A673 (cell line): ENCODE measurements at regions not wholly inside any gene's neighbourhood (a gene's known extent, or its start where the extent isn't known, plus 50 kb on each side); places are given as distances from the start of the nearest gene placed in this dataset.
A peak's percentile ranks its signal among the peaks of the same experiment; 100 is the strongest.

ENCODE experiments used
- BruUV-seq: library from RNA; stranded (reverse); fragments of 400-500 nt; replicated peaks from 2 replicates; lab custom pipeline; 2021; lab: Mats Ljungman, UMichigan
- CTCF ChIA-PET: fragments of 300-600 bp; sonication (Branson Sonifier 250); formaldehyde crosslinking; loops from one replicate; lab custom pipeline; 2022; ENCODE audit warnings: antibody characterized with exemption; lab: Charles Lee
- POLR2A ChIA-PET: fragments of 300-600 bp; sonication (Branson Sonifier 250); formaldehyde crosslinking; loops from one replicate; lab custom pipeline; 2022; ENCODE audit warnings: antibody characterized with exemption; ENCODE audit not compliant: low non-redundant PET; lab: Charles Lee
- DNase-seq: peaks from one replicate; pipeline ENCODE4 v3.0.0-alpha.2; 2015; ENCODE audit warnings: low spot score
- H3K27ac ChIP-seq: fragments of 200-600 bp; sonication (generic); 2 replicates; pipeline ENCODE4 v1.5.1; 2016; ENCODE audit warnings: mixed run types, low read depth, mild to moderate bottlenecking, mixed read lengths, antibody characterized with exemption, low read length; ENCODE audit not compliant: poor library complexity, severe bottlenecking
- H3K27me3 ChIP-seq: fragments of 200-600 bp; sonication (generic); replicated peaks from 2 replicates; pipeline ENCODE4 v1.6.1; 2017; ENCODE audit warnings: mixed run types, low read depth, mild to moderate bottlenecking, mixed read lengths, antibody characterized with exemption, low read length; ENCODE audit not compliant: insufficient read depth, poor library complexity
- H3K36me3 ChIP-seq: fragments of 200-600 bp; sonication (generic); 2 replicates; pipeline ENCODE4 v1.6.1; 2016; ENCODE audit warnings: mixed run types, mild to moderate bottlenecking, mixed read lengths, antibody characterized with exemption, low read length; ENCODE audit not compliant: insufficient read depth, poor library complexity, severe bottlenecking
- H3K4me1 ChIP-seq: fragments of 200-600 bp; sonication (generic); 2 replicates; pipeline ENCODE4 v1.6.1; 2017; ENCODE audit warnings: mixed run types, mild to moderate bottlenecking, mixed read lengths, antibody characterized with exemption, low read length; ENCODE audit not compliant: insufficient read depth, poor library complexity, severe bottlenecking
- H3K4me3 ChIP-seq: fragments of 200-600 bp; sonication (generic); 2 replicates; pipeline ENCODE4 v1.5.1; 2016; ENCODE audit warnings: low read depth, mixed run types, mild to moderate bottlenecking, mixed read lengths, low read length; ENCODE audit not compliant: poor library complexity, severe bottlenecking
- H3K9me3 ChIP-seq: fragments of 200-600 bp; sonication (generic); 2 replicates; pipeline ENCODE4 v1.6.1; 2016; ENCODE audit warnings: mixed run types, low read depth, mild to moderate bottlenecking, mixed read lengths, antibody characterized with exemption, low read length; ENCODE audit not compliant: poor library complexity, severe bottlenecking
- EZH2 ChIP-seq: fragments of 200-600 bp; sonication (generic); IDR thresholded peaks from 2 replicates; pipeline ENCODE4 v1.6.1; 2017; ENCODE audit warnings: borderline replicate concordance, low read depth, mild to moderate bottlenecking, mixed read lengths, antibody characterized with exemption, low read length; ENCODE audit not compliant: poor library complexity, severe bottlenecking
- intact Hi-C: fragments of 100-400 bp; cut with micrococcal nuclease; formaldehyde crosslinking; loops from one replicate; pipeline ENCODE4 v1.10.0; 2022; ENCODE audit not compliant: unreplicated experiment
- TF ChIP-seq, protein P1 (sequence below): fragments of 300-800, 200-600 bp; sonication (generic); conservative IDR thresholded peaks from 2 replicates; pipeline ENCODE4 v1.5.1; 2017; ENCODE audit warnings: low read depth, mild to moderate bottlenecking, antibody characterized with exemption, low read length, moderate library complexity, mixed read lengths

DNA sequence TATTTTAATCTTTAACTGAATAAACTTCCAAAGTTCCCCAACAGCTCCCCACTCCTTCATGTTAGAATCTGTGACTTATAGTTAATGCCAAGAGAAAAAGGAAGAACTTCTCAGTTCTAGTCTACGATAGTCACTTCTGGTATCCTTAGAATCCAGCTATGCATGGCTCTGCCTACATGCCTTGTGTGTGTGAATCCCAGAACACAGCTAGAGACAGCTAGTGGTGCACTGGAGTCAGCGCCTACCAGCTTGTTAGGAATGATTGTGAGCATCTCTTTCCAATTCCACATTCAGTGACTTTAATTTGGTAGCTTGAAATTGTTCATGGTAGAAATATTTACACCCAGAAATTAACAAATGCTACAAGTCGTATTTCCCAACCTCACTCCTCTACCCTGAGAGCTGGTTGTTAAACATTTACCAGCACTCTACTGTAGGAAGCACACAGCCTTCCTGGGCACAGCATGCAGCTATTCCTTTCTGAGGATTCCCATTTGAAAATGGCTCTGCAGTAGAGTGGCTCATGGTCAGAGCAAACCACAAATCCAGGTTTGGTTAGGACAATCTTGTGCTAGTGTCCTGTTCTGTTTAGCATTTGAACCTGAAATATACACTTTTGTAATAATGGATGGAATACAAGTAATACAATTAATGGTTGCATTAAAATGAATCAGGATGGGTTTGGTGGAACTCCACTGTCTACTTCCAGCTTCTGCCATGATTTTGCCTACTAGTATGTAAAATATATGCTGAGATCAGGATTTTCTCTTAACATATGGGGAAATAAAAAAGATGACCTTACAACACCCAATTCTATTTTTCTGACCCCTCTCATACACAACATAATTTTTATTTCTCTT lies 371.0 kb upstream of the GBE1 start:
- Histone ChIP-seq H3K36me3 (no peaks in the 10 kb centered on the region), H3K9me3 (no peaks in the 10 kb centered on the region), H3K27ac (no peak overlapping the region), H3K4me1 (no peaks in the 10 kb centered on the region), H3K4me3 (no peak overlapping the region), H3K27me3 (no peaks in the 10 kb centered on the region)
- POLR2A ChIA-PET: no interaction called here
- TF ChIP-seq, protein P1, sequence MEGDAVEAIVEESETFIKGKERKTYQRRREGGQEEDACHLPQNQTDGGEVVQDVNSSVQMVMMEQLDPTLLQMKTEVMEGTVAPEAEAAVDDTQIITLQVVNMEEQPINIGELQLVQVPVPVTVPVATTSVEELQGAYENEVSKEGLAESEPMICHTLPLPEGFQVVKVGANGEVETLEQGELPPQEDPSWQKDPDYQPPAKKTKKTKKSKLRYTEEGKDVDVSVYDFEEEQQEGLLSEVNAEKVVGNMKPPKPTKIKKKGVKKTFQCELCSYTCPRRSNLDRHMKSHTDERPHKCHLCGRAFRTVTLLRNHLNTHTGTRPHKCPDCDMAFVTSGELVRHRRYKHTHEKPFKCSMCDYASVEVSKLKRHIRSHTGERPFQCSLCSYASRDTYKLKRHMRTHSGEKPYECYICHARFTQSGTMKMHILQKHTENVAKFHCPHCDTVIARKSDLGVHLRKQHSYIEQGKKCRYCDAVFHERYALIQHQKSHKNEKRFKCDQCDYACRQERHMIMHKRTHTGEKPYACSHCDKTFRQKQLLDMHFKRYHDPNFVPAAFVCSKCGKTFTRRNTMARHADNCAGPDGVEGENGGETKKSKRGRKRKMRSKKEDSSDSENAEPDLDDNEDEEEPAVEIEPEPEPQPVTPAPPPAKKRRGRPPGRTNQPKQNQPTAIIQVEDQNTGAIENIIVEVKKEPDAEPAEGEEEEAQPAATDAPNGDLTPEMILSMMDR: no peak
- no peak for TF ChIP-seq EZH2
- DNase-seq: no peak
- no TSS peak for BruUV-seq
- CTCF ChIA-PET: no interaction called here
- intact Hi-C loops: loop anchor here (1.0 to 10.0 kb wide), 5 partner anchors 261 to 718 kb away; no protein-coding TSS in a partner anchor

DNA sequence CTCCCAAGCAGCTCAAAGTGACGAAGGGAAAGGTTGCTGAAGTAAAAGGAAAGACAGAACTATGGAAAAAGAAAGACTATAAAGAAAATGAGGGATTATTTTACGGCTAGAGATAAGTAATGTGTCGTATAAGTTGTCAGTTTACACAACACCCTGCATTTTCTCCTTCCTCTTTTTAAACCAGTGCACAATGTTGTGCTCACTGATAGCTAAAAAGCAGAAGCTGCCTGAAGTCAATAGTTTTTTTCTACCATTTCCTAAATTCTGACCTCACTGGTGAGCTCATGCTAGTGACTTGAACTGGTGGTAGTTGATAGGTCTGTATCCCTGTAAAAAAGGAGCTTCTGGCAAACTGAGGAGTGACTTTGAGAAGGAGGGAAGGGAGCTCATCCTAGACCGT lies 368.6 kb upstream of the GBE1 start:
- intact Hi-C loops: loop anchor here (5.0 to 10.0 kb wide), 3 partner anchors 545 to 715 kb away; no protein-coding TSS in a partner anchor
- no peaks in the 10 kb centered on the region for H3K27me3 ChIP-seq
- no peak for DNase-seq
- no peaks in the 10 kb centered on the region for H3K4me1 ChIP-seq
- H3K9me3 ChIP-seq: no peaks in the 10 kb centered on the region
- BruUV-seq: no TSS peak
- H3K27ac ChIP-seq: no peak overlapping the region
- no peaks in the 10 kb centered on the region for H3K36me3 ChIP-seq
- ChIA-PET CTCF (no interaction called here), POLR2A (no interaction called here)
- TF ChIP-seq EZH2: no peak
- TF ChIP-seq, protein P1: no peak
- H3K4me3 ChIP-seq: no peak overlapping the region

DNA sequence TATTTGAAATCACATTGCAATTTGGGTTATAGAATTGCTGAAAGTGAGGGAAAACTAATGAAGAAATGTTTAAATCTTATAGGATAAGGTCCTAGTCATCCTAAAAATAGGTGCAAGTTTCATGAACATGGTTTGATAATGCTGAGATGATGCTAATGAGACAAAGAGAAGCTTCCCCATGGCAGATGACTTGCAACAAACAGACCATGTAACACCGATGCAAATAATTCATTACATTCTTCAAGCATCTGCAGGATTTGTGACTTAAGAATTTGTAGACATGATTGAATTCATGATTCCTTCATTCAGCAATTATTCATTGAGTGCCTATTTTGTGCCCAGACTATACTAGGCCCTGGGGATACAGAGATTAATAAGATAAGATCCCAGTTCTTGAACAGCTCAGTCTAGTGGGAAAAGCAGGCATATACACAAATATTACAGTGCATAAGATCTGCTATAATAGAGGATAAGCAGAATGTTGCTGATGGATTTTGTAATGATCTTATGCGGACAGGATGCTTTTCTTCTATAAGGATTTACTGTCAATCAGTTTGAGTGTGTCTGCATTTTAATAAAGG lies 367.9 kb upstream of the GBE1 start:
- Histone ChIP-seq H3K27ac (no peak overlapping the region), H3K4me3 (no peak overlapping the region), H3K4me1 (no peaks in the 10 kb centered on the region), H3K36me3 (no peaks in the 10 kb centered on the region), H3K9me3 (no peaks in the 10 kb centered on the region), H3K27me3 (no peaks in the 10 kb centered on the region)
- intact Hi-C loops: no loop called here
- no peak for TF ChIP-seq EZH2
- TF ChIP-seq, protein P1: no peak
- ChIA-PET POLR2A (no interaction called here), CTCF (no interaction called here)
- DNase-seq: peak; percentile 7
- BruUV-seq: no TSS peak
